K562 (cell line): ENCODE measurements at regions not wholly inside any gene's neighbourhood (a gene's known extent, or its start where the extent isn't known, plus 50 kb on each side); places are given as distances from the start of the nearest gene placed in this dataset.

Experiments
- CHD2 ChIP-seq: IDR thresholded peaks from 2 replicates; pipeline ENCODE4 v1.6.1; 2011; ENCODE audit warnings: low read depth, low read length
- E2F6 ChIP-seq, 2 experiments: IDR thresholded peaks; 2 replicates each; pipeline ENCODE4 v1.6.1; 2011; ENCODE audit warnings: borderline replicate concordance in 1 of 2, control low read depth in 1 of 2, low read depth in 1 of 2, low read length in 1 of 2, mild to moderate bottlenecking in 1 of 2, mixed read lengths in 1 of 2, moderate library complexity in 1 of 2; ENCODE audit not compliant: insufficient read depth in 1 of 2, insufficient read length in 1 of 2, poor library complexity in 1 of 2, severe bottlenecking in 1 of 2; ENCODE audit errors: extremely low read depth in 1 of 2
- MAFF ChIP-seq: IDR thresholded peaks from 2 replicates; pipeline ENCODE4 v1.6.1; 2012; ENCODE audit warnings: low read length, improper control_type of control experiment
- THRAP3 ChIP-seq: fragments of 450-650 bp; IDR thresholded peaks from 2 replicates; pipeline ENCODE4 v1.6.1; 2016; ENCODE audit warnings: mild to moderate bottlenecking, inconsistent platforms, borderline replicate concordance
- ZBTB2 ChIP-seq: fragments of 450-650 bp; IDR thresholded peaks from 2 replicates; pipeline ENCODE4 v1.6.1; 2016; ENCODE audit warnings: antibody characterized with exemption
- ZNF274 ChIP-seq: IDR thresholded peaks from 2 replicates; pipeline ENCODE4 v1.6.1; 2011; ENCODE audit warnings: low read depth, mild to moderate bottlenecking, low read length, moderate library complexity, borderline replicate concordance
- ZNF354B ChIP-seq: fragments of 250-450 bp; sonication (Bioruptor Pico); IDR thresholded peaks from 2 replicates; pipeline ENCODE4 v1.4.0; 2020
- TF ChIP-seq, protein P1 (sequence below): sonication (generic); formaldehyde crosslinking; IDR thresholded peaks from 2 replicates; pipeline ENCODE4 v1.8.1; 2023; ENCODE audit warnings: mild to moderate bottlenecking, missing genetic modification reagents
- TF ChIP-seq, protein P2 (sequence below), 3 experiments: IDR thresholded peaks in 2 of 3; conservative IDR thresholded peaks in 1 of 3; 2 replicates each; pipeline ENCODE4 v1.5.1; 2011 to 2012; ENCODE audit warnings: low read length in 3 of 3, mild to moderate bottlenecking in 3 of 3, control low read depth in 2 of 3, improper control_type of control experiment in 1 of 3, inconsistent platforms in 1 of 3, low read depth in 1 of 3, mixed read lengths in 1 of 3, moderate library complexity in 1 of 3; ENCODE audit not compliant: insufficient read depth in 2 of 3

- TF ChIP-seq, protein P1, sequence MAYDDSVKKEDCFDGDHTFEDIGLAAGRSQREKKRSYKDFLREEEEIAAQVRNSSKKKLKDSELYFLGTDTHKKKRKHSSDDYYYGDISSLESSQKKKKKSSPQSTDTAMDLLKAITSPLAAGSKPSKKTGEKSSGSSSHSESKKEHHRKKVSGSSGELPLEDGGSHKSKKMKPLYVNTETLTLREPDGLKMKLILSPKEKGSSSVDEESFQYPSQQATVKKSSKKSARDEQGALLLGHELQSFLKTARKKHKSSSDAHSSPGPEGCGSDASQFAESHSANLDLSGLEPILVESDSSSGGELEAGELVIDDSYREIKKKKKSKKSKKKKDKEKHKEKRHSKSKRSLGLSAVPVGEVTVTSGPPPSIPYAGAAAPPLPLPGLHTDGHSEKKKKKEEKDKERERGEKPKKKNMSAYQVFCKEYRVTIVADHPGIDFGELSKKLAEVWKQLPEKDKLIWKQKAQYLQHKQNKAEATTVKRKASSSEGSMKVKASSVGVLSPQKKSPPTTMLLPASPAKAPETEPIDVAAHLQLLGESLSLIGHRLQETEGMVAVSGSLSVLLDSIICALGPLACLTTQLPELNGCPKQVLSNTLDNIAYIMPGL (CRISPR knock-in tag) = no peak
- TF ChIP-seq ZNF354B (CRISPR knock-in tag) (no peak), CHD2 (no peak), THRAP3 (no peak), MAFF (no peak), ZBTB2 (no peak), E2F6 (IDR thresholded peaks at IDR 0.05; ENCODE audit: borderline replicate concordance in 1 of 2, extremely low read depth in 1 of 2, insufficient read depth in 1 of 2, insufficient read length in 1 of 2, low read depth in 1 of 2, low read length in 1 of 2, poor library complexity in 1 of 2, severe bottlenecking in 1 of 2) (no peak), ZNF274 (no peak)
- TF ChIP-seq, protein P2, sequence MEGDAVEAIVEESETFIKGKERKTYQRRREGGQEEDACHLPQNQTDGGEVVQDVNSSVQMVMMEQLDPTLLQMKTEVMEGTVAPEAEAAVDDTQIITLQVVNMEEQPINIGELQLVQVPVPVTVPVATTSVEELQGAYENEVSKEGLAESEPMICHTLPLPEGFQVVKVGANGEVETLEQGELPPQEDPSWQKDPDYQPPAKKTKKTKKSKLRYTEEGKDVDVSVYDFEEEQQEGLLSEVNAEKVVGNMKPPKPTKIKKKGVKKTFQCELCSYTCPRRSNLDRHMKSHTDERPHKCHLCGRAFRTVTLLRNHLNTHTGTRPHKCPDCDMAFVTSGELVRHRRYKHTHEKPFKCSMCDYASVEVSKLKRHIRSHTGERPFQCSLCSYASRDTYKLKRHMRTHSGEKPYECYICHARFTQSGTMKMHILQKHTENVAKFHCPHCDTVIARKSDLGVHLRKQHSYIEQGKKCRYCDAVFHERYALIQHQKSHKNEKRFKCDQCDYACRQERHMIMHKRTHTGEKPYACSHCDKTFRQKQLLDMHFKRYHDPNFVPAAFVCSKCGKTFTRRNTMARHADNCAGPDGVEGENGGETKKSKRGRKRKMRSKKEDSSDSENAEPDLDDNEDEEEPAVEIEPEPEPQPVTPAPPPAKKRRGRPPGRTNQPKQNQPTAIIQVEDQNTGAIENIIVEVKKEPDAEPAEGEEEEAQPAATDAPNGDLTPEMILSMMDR (IDR thresholded peaks at IDR 0.05 in 2 of 3, conservative IDR thresholded peaks at IDR 0.05 in 1 of 3; ENCODE audit: insufficient read depth in 2 of 3, low read depth in 1 of 3, low read length in 3 of 3) = no peak
Observed at GRCh38 chr22:46064966-46065666, 85.2 kb upstream of the PPARA start.
